Activated CD4-positive, CD25-positive, alpha-beta regulatory T cell (primary cell): ENCODE measurements at regions not wholly inside any gene's neighbourhood (a gene's known extent, or its start where the extent isn't known, plus 50 kb on each side); places are given as distances from the start of the nearest gene placed in this dataset.

ENCODE experiments used
- DNase-seq, 4 experiments: peaks; one replicate each; lab custom pipeline; 2025; lab: John Stamatoyannopoulos, UW

DNA sequence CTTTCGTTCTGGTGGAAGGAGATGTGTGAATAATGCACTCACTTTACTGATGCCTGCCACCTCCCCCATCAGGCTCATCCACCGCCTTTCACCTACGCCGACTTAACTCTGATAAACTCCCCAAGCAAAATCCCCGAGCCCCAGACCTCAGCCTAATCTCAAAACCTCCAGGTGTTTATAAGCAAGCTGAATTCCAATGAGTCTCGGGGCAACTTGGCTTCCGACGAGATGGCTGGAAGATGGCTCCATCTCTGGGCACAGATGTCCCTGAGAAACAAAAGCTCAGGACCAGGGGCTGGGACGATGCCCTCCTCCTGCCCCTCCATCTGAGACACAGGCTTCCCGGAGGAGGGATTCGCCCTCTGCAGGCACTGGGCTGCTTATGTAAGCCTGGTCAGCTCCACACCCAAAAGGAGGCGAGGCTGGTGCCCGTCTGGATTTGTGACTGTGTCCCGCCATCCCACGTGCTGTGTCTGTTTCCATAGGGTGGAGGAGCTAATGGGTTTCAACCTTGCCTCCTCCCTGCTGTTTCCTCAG is 386.4 kb upstream of the TNRC6C start:
- no peak for DNase-seq

GRCh38 chr17:77572851-77573250 is 385.7 kb upstream of the TNRC6C start:
- no peak for DNase-seq

GRCh38 chr17:77577491-77577890 is 381.0 kb upstream of the TNRC6C start:
- no peak for DNase-seq

DNA sequence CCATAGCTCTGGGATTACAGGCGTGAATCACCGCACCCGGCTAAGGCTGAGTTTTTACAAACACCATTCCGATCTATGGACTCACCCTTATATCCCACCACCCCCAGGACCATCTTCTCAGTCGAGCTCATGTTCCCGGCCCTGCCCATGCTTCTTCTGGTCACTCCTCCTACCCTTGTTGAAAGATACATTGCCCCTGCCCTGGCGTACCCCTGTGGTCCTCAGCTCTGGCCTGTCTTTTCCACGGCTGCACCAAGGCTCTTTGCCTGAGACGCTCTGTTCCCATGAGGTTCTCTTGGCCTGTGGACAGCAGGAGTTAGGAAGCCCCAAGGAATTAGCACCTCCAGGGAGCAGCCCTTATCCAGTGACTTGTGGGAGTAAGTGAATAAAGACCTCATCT is 379.4 kb upstream of the TNRC6C start:
- DNase-seq = no peak

GRCh38 chr17:77579682-77580081 is 378.8 kb upstream of the TNRC6C start:
- no peak for DNase-seq

GRCh38 chr17:77580531-77581270 is 377.8 kb upstream of the TNRC6C start:
- no peak for DNase-seq

DNA sequence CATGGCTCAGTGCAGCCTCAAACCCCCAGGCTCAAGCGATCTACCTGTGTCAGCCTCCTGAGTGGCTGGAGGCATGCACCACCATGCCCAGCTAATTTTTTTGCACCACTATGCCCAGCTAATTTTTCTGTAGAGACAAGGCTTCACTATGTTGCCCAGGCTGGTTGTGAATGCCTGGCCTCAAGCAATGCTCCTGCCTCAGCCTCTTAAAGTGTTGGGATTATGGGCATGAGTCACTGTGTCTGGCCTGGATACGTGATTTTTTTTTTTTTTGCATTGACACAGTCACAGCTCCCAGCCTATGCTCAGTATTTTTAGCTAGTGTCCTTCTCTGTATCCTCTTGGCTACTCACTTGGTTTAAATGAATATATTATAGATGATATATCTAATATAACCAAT is 377.0 kb upstream of the TNRC6C start:
- DNase-seq = no peak

- DNase-seq = no peak
Measured at GRCh38 chr17:77585142-77585860, 373.2 kb upstream of the TNRC6C start.

DNA sequence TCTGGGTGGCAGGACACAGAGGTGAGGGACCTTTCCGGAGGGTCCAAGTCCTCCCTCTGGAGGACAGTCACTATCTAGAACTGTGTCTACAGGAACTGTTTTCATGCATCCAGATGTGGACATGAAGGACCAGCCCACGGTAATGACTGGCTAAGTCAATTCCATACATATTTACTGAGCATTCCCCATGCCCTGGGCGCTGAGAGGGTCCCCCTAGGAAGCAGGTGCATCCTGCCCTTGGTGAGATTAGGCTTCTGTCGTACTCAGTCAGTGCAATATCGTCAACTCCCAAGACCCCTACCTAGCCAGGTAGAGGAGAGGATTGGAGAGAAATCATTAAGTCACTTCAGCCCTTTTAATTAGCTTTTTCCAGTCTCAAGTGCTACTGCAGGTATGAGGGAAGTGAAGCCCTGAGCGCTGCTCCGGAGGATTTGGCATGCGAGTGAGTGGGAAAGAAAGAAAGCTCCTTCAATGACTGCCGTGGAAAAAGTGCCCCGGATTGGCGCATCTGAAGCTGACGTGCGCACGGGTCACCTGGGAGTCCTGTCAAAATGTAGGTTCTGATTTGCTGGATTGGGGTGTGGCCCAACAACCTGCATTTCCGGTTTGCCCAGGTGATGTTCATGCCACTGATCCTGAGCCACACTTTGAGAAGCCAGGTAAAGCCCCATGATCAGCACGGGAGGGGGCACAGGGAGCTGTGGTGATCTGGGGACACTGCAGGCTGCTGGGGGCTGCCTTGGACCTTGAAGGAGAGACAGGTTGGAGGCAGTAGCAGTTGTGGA is 367.4 kb upstream of the TNRC6C start:
- DNase-seq = no peak

DNA sequence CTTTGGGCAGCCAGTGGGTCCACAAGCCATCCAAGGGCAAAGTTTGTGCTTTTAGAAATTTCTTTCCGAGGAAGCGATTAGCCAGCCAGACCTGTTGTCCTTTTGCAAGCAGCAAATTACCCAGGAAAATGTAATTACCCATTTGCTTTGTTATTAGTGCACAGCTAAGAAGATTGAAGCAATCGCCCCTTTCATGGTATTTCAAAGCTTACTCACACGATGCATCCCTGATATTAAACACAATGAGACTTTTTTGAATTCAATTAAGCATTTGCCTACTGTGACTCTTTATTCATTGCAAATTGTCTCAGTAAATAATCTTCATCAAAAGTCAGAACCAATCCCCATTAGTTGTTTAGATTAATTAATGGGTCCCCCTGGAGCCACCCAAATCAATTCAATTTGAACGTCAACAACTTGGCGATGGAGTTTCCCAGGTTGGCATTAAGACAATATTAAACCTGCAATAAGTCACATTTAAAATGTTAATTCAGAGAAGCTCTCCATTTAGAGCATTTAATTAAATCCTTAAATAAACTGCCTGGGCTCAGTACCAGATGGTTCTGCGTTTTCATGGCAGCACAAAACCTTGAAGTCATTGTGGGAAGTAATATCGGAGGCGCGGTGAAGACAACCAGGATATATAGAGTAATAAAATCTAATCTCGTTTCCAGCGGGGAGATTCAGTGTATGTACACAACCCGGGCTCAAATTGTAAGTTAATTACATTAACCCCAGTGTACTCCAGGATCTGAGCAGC is 366.2 kb upstream of the TNRC6C start:
- DNase-seq = no peak

DNA sequence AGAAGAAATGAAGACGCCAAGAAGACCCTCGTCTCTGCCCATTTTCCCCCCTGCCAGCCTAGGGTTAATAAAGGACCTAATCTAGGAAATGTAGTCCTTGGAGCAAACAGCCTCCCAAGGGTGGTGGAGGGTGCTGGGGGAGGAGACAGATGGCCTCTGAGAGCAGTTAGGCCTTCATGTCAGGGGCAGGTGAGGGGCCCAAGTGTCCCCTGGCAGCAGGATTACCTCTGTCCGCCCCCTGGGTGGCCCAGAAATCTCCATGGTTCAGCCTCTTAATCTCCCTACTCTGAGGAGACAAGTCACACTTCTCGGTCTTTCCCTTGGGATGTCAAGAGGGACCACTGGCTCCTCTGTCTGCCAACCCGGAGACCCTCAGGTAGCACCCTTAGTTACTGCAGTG is 365.4 kb upstream of the TNRC6C start:
- no peak for DNase-seq

DNA sequence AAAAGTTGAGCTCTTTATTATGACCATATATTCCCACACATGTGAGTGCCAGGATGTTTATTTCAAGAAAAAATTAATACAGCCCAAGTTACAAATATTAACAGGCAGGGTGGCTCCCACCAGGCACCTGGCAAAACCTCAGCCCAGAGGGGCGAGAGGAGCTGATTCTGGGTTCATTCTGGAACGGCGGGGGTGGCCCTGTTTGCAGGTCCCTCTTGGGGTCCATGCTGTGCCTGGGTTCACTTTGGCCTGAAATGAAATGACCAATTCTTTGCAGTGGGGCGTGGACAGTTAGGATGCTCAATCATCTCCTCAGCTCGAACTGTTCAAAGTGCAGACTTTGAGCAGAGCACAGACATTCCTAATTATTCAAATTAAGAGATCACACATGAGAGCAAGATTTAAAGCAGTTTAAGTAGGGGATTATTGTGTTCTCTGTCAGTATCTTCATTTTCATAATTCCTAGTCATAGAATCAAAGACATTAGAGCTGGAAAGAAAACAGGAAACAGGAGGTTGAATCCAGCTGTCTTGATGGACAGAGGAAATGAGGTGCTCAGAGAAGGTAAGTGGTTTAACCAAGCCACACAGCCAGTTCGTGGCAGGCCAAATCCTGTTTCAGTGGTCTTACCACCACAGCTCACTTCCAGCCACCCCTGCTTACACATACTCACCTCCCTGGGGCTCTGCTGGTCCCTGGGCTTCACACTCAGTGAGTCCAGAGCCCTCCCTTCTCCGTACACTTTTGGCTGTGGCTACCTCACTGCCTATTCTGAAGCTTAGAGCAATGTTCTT is 363.9 kb upstream of the TNRC6C start:
- DNase-seq = no peak

- DNase-seq = no peak
Measured at GRCh38 chr17:77596491-77597417, 361.7 kb upstream of the TNRC6C start.

DNA sequence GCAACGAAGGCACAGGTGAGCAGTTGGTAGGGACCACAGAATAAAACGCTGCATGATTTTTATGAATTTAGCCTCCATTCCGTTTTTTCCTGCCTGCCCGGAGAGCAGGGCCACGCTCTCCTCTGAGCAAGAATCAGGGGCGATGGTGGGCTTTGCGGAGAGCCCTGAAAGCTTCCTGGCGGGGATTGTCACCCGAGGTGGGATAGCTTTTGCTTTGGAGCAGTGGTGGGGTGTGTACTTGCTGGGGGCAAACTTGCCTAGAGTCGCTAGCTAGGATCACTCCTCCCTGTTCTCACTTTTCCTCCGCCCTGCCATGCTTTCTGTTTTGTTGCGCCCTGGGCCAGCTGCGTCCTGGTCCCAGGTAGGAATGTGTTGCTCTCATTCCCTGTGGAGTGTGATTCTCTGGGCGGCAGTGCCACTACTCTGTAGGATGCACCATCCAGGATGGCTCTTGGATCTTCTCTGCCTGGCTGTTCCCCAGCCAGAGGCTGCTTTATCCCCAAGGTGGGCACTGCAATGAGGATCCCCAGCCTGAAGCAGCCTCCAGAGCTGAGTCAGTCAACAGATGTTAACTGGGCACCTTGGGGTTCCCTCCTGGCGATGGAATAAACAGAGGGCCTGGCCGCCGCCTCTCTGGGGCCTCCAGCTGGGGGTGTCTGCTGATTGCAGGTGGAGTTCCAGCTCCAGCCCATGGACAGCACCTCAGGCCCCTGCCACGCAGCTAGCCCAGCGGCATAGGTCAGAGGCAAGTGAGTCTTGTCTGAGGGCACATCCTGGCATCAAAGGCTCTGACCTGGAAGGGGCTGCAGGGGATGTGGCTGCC is 360.9 kb upstream of the TNRC6C start:
- no peak for DNase-seq

DNA sequence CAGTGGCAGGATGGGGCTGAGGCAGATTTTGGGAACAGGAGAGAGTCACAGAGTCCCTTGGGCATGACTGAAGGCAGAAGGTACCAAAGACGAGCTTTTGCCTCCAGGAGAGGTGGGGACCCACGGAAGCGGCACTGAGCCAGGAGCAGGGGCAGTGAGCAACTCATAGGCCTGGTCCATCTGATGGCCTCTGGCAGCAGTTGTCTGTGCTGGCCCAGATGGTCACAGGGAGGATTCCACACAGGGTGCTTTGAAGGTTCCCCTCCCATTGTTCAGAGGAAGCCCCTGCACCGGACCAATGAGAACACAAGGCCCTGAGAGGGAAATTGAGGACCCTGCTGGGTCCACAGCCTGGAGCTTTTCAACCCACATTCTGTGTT is 360.3 kb upstream of the TNRC6C start:
- DNase-seq = no peak

GRCh38 chr17:77599699-77600098 is 358.8 kb upstream of the TNRC6C start:
- DNase-seq = no peak

- no peak for DNase-seq
Measured at GRCh38 chr17:77600346-77600745, 358.2 kb upstream of the TNRC6C start.

DNA sequence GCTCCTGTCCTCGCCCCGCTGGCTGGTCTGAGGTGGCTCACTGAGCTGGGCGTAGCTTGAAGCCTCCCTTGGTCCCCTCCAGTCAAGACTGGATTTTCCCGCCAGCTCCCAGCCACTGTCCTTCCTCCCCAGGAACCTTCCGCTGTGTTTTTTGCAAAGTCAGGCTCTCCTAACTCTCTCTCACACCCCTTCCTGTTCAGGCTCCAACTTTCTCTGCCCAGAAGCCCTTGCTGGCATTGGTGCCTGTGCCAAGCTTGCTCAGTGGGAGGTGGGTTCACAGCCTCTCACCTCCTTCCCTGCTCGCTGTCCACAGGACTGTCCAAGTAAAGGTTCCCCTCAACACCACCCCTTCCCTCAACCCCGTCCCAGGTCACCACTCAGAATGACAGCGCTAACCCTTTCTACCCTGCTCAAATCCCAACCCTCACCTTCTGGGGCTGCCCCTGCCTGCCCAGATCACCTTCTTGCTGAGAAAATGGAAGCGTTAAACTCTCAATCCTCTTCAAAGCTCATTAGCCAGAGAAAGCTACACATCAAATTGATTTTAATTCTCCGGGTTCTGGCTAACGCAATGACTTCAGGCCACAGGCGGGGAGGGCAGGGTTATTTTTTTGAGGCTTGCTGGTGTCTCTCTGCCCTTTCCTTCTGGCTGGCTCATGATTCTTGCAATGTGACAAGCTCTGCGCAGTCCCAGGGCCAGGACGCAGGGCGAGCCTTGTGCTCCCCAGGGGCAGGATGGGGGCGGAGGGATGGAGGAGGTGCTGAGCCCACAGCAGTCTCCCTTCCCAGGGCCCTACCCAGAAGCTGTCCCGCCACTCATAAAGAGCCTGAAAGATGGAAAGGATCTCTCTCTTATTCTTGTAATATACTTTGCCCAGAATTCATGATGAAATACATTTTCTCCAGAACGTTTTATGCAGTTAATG is 357.2 kb upstream of the TNRC6C start:
- DNase-seq = no peak
